Coronary artery (tissue), 2 donors: ENCODE measurements at regions not wholly inside any gene's neighbourhood (a gene's known extent, or its start where the extent isn't known, plus 50 kb on each side); places are given as distances from the start of the nearest gene placed in this dataset.

Experiments
- DNase-seq: peaks from one replicate; pipeline ENCODE4 v3.0.0-alpha.2; 2017; ENCODE audit warnings: low spot score
- H3K27ac ChIP-seq, 2 donors: fragments of 200-600 bp; sonication (generic); one replicate each; pipeline ENCODE4 v1.5.1; 2016 to 2019
- H3K4me3 ChIP-seq: fragments of 200-600 bp; sonication (generic); 2 replicates; pipeline ENCODE4 v1.5.1; 2016; ENCODE audit warnings: mild to moderate bottlenecking, moderate library complexity
- CTCF ChIP-seq: fragments of 200-600 bp; sonication (generic); IDR thresholded peaks from one replicate; pipeline ENCODE4 v1.5.1; 2019; ENCODE audit warnings: antibody characterized with exemption

- H3K27ac ChIP-seq, result no peak overlapping the region
- no peak overlapping the region for H3K4me3 ChIP-seq
- TF ChIP-seq CTCF, result no peak
- no peak for DNase-seq
Measured at GRCh38 chr4:52192001-52192400, 140.9 kb downstream of the SPATA18 start.

- DNase-seq, result no peak
- no peak for TF ChIP-seq CTCF
- no peak overlapping the region for H3K27ac ChIP-seq
- no peak overlapping the region for H3K4me3 ChIP-seq
Measured at GRCh38 chr4:52192721-52193135, 141.6 kb downstream of the SPATA18 start.

DNA sequence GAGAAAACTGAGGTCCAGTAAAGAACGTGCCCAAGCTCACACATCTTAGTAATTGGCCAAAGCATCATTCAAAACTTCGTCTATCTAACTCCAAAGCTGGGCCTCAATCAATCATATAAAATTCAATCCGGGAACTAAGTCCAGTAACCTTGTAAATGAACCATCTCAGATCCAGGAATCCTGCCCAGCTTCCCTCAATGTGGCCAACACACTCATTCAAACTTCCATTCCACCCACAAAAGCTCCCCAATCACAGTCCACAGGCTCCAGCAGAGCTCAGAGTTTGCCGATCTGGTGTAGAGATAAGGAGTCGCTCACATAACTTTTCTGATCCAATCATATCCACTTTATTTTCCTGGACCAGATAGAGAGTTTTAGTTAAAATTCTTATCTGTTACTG, 144.8 kb downstream of the SPATA18 start:
- TF ChIP-seq CTCF, result no peak
- DNase-seq, result no peak
- Histone ChIP-seq H3K27ac (no peak overlapping the region), H3K4me3 (no peak overlapping the region)

DNA sequence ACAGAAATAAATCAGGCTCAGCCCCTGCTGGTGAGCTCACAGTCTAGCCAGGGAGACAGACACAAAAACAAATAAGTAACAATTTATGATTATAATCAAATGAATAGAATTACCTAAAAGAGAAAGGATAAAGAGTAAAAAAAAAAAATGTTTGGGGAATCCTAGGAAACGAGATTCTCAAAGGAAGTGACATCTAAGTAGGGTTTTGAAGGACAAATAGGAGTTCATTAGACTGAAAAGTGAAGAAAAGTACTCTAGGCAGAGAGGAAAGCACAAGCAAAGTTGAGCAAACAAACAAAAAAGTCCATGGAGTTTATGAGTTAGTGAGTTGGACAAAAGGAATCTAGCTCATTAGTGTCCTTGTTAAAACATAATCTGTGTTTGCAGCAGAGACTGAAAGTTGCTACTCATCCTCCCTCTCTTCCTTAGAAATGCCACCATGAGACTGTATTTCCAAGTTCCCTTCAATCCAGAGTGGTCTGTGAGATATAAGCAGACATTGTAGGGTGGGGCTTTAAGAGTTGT, 145.6 kb downstream of the SPATA18 start:
- no peak for DNase-seq
- Histone ChIP-seq H3K27ac (no peak overlapping the region), H3K4me3 (no peak overlapping the region)
- TF ChIP-seq CTCF, result no peak

DNA sequence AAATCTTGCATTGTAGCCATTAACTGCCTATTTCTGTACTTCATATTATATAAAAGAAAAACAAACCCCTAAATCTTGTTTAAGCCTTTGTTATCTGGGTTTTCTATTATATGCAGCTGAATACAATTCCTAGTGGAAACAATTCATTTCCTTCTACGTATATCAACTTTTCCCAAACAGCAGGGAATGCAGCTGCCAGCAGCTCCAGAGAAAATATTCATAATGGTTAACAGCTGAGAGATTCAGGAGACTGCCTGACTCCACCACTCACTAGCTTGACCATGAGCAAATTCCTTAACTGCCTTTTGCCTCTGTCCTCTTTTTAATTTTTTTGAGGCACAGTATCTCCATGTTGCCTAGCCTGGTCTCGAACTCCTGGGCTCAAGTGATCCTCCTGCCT, 146.2 kb downstream of the SPATA18 start:
- Histone ChIP-seq H3K27ac (no peak overlapping the region), H3K4me3 (no peak overlapping the region)
- TF ChIP-seq CTCF, result no peak
- no peak for DNase-seq

DNA sequence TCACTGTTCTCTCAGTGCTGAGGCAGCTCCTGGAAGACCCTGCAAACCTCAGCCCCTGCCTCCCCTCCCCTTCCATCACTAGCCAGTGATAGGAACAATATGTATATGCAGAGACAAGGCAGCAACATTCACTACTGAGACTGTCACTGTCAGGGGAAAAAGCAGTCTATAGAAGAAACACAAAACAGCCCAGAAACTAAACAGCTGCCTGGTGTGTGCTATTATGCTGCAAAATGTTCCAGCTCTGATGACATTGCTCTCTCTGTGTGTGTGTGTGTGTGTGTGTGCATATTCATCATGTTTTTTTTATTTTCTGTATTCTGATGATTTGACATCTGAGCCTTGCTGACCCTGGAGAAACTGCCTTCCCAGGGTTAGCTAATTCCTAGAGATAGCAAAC, 147.2 kb downstream of the SPATA18 start:
- Histone ChIP-seq H3K4me3 (no peak overlapping the region), H3K27ac (no peak overlapping the region)
- no peak for DNase-seq
- TF ChIP-seq CTCF, result no peak

- H3K4me3 ChIP-seq, result no peak overlapping the region
- no peak overlapping the region for H3K27ac ChIP-seq
- no peak for DNase-seq
- TF ChIP-seq CTCF, result no peak
Measured at GRCh38 chr4:52199574-52200338, 148.7 kb downstream of the SPATA18 start.
